GM23338 (cell line): ENCODE measurements at regions not wholly inside any gene's neighbourhood (a gene's known extent, or its start where the extent isn't known, plus 50 kb on each side); places are given as distances from the start of the nearest gene placed in this dataset.

Source experiments
- ATAC-seq: fragments of 200-7000 bp; cut with Tn5 transposase; 3 replicates; pipeline ENCODE4 v1.9.1; 2020
- DNase-seq: peaks from one replicate; pipeline ENCODE4 v3.0.0-alpha.2; 2015; ENCODE audit warnings: low spot score
- H2AFZ ChIP-seq: fragments of 200-600 bp; sonication (generic); 2 replicates; pipeline ENCODE4 v1.8.0; 2016; ENCODE audit warnings: antibody characterized with exemption, mild to moderate bottlenecking, moderate library complexity
- H3F3A ChIP-seq: fragments of 200-600 bp; sonication (generic); replicated peaks from 2 replicates; pipeline ENCODE4 v1.8.0; 2017; ENCODE audit warnings: antibody characterized with exemption, mixed run types, low read depth
- H3K27ac ChIP-seq: fragments of 200-600 bp; sonication (generic); 2 replicates; pipeline ENCODE4 v1.6.1; 2016; ENCODE audit warnings: low read depth
- H3K27me3 ChIP-seq: fragments of 200-600 bp; sonication (generic); 2 replicates; pipeline ENCODE4 v1.8.0; 2016; ENCODE audit warnings: mild to moderate bottlenecking, mixed run types, moderate library complexity; ENCODE audit not compliant: insufficient read depth
- H3K36me3 ChIP-seq: fragments of 200-600 bp; sonication (generic); 2 replicates; pipeline ENCODE4 v1.8.0; 2016; ENCODE audit warnings: mild to moderate bottlenecking; ENCODE audit not compliant: insufficient read depth
- H3K4me1 ChIP-seq: fragments of 200-600 bp; sonication (generic); 2 replicates; pipeline ENCODE4 v1.8.0; 2016; ENCODE audit warnings: mild to moderate bottlenecking, moderate library complexity; ENCODE audit not compliant: insufficient read depth
- H3K4me2 ChIP-seq: fragments of 200-600 bp; sonication (generic); 2 replicates; pipeline ENCODE4 v1.7.1; 2017; ENCODE audit warnings: mixed run types
- H3K4me3 ChIP-seq: fragments of 200-600 bp; sonication (generic); 2 replicates; pipeline ENCODE4 v1.6.1; 2016; ENCODE audit warnings: mixed run types
- H3K79me2 ChIP-seq: fragments of 200-600 bp; sonication (generic); replicated peaks from 2 replicates; pipeline ENCODE4 v1.8.0; 2017; ENCODE audit warnings: mild to moderate bottlenecking; ENCODE audit not compliant: insufficient read depth
- H3K9me2 ChIP-seq: fragments of 200-600 bp; sonication (generic); 2 replicates; pipeline ENCODE4 v1.8.0; 2017; ENCODE audit not compliant: insufficient read depth
- H4K20me1 ChIP-seq: fragments of 200-600 bp; sonication (generic); replicated peaks from 2 replicates; pipeline ENCODE4 v1.8.0; 2017; ENCODE audit warnings: mild to moderate bottlenecking; ENCODE audit not compliant: insufficient read depth
- H3K27ac Mint-ChIP-seq: 2 replicates; pipeline ENCODE4 v1.8.0; 2020; ENCODE audit warnings: inconsistent platforms, mild to moderate bottlenecking, moderate library complexity, mixed read lengths
- H3K27me3 Mint-ChIP-seq: 3 replicates; pipeline ENCODE4 v1.8.0; 2022; ENCODE audit warnings: low read depth, mild to moderate bottlenecking, moderate library complexity, mixed read lengths, inconsistent platforms; ENCODE audit not compliant: insufficient read depth, poor library complexity
- H3K36me3 Mint-ChIP-seq: 3 replicates; pipeline ENCODE4 v1.8.0; 2021; ENCODE audit warnings: low read depth, mild to moderate bottlenecking, inconsistent platforms, moderate library complexity, mixed read lengths
- H3K4me1 Mint-ChIP-seq: 3 replicates; pipeline ENCODE4 v1.8.0; 2020; ENCODE audit warnings: mild to moderate bottlenecking, inconsistent platforms, mixed read lengths
- H3K4me3 Mint-ChIP-seq: 3 replicates; pipeline ENCODE4 v1.8.0; 2021; ENCODE audit warnings: moderate library complexity, mild to moderate bottlenecking, inconsistent platforms, mixed read lengths
- H3K9me3 Mint-ChIP-seq: 3 replicates; pipeline ENCODE4 v1.8.0; 2020; ENCODE audit warnings: moderate library complexity, mild to moderate bottlenecking, inconsistent platforms, mixed read lengths
- CREB1 ChIP-seq: fragments of 250-450 bp; sonication (Bioruptor Pico); IDR thresholded peaks from 2 replicates; pipeline ENCODE4 v1.5.0; 2020; ENCODE audit warnings: low read depth, mild to moderate bottlenecking, moderate library complexity
- EZH2 ChIP-seq: fragments of 200-600 bp; sonication (generic); IDR thresholded peaks from one replicate; pipeline ENCODE4 v1.8.0; 2017; ENCODE audit warnings: antibody characterized with exemption, mild to moderate bottlenecking, low read depth; ENCODE audit not compliant: unreplicated experiment
- EZH2phosphoT487 ChIP-seq: fragments of 200-600 bp; sonication (generic); IDR thresholded peaks from one replicate; pipeline ENCODE4 v1.8.1; 2018; ENCODE audit warnings: antibody characterized with exemption; ENCODE audit not compliant: unreplicated experiment
- NANOG ChIP-seq: IDR thresholded peaks from 2 replicates; pipeline ENCODE4 v1.6.1; 2016; ENCODE audit warnings: antibody characterized with exemption, borderline replicate concordance
- POLR2AphosphoS5 ChIP-seq: IDR thresholded peaks from 2 replicates; pipeline ENCODE4 v1.6.1; 2016; ENCODE audit warnings: antibody characterized with exemption, low read depth
- STAT1 ChIP-seq: IDR thresholded peaks from one replicate; pipeline ENCODE4 v1.6.1; 2016; ENCODE audit warnings: antibody characterized with exemption; ENCODE audit not compliant: unreplicated experiment
- ZNF114 ChIP-seq: fragments of 250-450 bp; sonication (Bioruptor Pico); IDR thresholded peaks from 2 replicates; pipeline ENCODE4 v1.5.0; 2020; ENCODE audit warnings: mild to moderate bottlenecking, moderate library complexity
- ZNF331 ChIP-seq: fragments of 250-450 bp; sonication (Bioruptor Pico); IDR thresholded peaks from 2 replicates; pipeline ENCODE4 v1.5.0; 2020; ENCODE audit warnings: low read depth, mild to moderate bottlenecking, moderate library complexity
- TF ChIP-seq, protein P1 (sequence below): fragments of 250-450 bp; sonication (Bioruptor Pico); IDR thresholded peaks from 2 replicates; pipeline ENCODE4 v1.5.0; 2020; ENCODE audit warnings: mild to moderate bottlenecking, moderate library complexity
- TF ChIP-seq, protein P2 (sequence below): IDR thresholded peaks from 2 replicates; pipeline ENCODE4 v1.6.1; 2016; ENCODE audit warnings: antibody characterized with exemption
- TF ChIP-seq, protein P3 (sequence below): IDR thresholded peaks from one replicate; pipeline ENCODE4 v1.6.1; 2018; ENCODE audit warnings: antibody characterized with exemption; ENCODE audit not compliant: unreplicated experiment

DNA sequence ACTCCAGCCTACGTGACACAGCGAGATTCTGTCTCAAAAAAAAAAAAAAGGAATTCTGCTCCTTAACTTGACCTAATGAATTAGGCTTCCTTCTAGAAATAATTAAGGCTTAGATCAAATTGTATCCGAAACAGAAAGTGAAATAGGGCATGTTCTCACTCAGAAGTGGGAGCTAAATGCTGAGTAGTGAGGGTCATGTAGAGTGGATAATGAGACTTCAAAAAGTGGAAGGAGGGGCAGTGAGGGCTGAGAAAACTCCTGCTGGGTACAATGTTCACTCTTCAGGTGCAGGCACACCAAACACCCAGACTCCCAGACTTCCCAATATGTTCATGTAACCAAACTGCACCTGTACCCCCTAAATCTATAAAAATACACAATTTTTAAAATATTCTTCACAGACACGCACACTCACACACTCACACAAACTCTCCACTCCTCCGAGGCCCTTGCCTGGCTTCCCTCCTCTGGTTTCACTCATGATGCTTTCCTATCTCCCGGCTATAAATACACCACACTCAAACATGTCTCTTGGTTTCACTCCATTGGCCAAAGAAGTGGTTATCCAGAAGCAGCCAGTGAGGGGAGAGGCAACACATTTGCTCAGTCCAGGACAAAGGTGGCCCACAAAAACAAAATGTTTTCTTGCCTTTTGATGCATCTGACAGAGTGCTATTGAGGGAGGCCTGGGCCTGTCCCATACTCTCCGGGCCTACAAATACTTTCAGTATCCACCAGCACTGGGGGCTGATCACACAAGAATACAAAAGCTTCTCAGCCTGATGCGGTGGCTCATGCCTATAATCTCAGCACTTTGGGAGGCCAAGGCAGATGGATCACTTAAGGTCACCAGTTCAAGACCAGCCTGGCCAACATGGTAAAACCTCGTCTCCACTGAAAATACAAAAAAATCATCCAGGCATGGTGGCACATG, 249.2 kb downstream of the TOMM20 start:
- Mint-ChIP-seq H3K27ac (no peak overlapping the region), H3K27me3 (peaks cover 2% of the 10 kb centered on the region), H3K36me3 (no peaks in the 10 kb centered on the region), H3K9me3 (no peaks in the 10 kb centered on the region), H3K4me1 (no peaks in the 10 kb centered on the region), H3K4me3 (no peak overlapping the region)
- H3K36me3 ChIP-seq: no peaks in the 10 kb centered on the region
- H4K20me1 ChIP-seq: no peaks in the 10 kb centered on the region
- no peaks in the 10 kb centered on the region for H3K9me2 ChIP-seq
- no peaks in the 10 kb centered on the region for H3K79me2 ChIP-seq
- TF ChIP-seq, protein P1, sequence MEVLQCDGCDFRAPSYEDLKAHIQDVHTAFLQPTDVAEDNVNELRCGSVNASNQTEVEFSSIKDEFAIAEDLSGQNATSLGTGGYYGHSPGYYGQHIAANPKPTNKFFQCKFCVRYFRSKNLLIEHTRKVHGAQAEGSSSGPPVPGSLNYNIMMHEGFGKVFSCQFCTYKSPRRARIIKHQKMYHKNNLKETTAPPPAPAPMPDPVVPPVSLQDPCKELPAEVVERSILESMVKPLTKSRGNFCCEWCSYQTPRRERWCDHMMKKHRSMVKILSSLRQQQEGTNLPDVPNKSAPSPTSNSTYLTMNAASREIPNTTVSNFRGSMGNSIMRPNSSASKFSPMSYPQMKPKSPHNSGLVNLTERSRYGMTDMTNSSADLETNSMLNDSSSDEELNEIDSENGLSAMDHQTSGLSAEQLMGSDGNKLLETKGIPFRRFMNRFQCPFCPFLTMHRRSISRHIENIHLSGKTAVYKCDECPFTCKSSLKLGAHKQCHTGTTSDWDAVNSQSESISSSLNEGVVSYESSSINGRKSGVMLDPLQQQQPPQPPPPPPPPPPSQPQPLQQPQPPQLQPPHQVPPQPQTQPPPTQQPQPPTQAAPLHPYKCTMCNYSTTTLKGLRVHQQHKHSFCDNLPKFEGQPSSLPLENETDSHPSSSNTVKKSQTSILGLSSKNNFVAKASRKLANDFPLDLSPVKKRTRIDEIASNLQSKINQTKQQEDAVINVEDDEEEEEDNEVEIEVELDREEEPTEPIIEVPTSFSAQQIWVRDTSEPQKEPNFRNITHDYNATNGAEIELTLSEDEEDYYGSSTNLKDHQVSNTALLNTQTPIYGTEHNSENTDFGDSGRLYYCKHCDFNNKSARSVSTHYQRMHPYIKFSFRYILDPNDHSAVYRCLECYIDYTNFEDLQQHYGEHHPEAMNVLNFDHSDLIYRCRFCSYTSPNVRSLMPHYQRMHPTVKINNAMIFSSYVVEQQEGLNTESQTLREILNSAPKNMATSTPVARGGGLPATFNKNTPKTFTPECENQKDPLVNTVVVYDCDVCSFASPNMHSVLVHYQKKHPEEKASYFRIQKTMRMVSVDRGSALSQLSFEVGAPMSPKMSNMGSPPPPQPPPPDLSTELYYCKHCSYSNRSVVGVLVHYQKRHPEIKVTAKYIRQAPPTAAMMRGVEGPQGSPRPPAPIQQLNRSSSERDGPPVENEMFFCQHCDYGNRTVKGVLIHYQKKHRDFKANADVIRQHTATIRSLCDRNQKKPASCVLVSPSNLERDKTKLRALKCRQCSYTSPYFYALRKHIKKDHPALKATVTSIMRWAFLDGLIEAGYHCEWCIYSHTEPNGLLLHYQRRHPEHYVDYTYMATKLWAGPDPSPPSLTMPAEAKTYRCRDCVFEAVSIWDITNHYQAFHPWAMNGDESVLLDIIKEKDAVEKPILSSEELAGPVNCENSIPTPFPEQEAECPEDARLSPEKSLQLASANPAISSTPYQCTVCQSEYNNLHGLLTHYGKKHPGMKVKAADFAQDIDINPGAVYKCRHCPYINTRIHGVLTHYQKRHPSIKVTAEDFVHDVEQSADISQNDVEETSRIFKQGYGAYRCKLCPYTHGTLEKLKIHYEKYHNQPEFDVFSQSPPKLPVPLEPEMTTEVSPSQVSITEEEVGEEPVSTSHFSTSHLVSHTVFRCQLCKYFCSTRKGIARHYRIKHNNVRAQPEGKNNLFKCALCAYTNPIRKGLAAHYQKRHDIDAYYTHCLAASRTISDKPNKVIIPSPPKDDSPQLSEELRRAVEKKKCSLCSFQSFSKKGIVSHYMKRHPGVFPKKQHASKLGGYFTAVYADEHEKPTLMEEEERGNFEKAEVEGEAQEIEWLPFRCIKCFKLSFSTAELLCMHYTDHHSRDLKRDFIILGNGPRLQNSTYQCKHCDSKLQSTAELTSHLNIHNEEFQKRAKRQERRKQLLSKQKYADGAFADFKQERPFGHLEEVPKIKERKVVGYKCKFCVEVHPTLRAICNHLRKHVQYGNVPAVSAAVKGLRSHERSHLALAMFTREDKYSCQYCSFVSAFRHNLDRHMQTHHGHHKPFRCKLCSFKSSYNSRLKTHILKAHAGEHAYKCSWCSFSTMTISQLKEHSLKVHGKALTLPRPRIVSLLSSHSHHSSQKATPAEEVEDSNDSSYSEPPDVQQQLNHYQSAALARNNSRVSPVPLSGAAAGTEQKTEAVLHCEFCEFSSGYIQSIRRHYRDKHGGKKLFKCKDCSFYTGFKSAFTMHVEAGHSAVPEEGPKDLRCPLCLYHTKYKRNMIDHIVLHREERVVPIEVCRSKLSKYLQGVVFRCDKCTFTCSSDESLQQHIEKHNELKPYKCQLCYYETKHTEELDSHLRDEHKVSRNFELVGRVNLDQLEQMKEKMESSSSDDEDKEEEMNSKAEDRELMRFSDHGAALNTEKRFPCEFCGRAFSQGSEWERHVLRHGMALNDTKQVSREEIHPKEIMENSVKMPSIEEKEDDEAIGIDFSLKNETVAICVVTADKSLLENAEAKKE (CRISPR knock-in tag): no peak
- TF ChIP-seq EZH2: no peak
- no peak for TF ChIP-seq POLR2AphosphoS5
- TF ChIP-seq ZNF114 (CRISPR knock-in tag): no peak
- TF ChIP-seq CREB1: no peak
- TF ChIP-seq ZNF331 (CRISPR knock-in tag): no peak
- TF ChIP-seq, protein P2, sequence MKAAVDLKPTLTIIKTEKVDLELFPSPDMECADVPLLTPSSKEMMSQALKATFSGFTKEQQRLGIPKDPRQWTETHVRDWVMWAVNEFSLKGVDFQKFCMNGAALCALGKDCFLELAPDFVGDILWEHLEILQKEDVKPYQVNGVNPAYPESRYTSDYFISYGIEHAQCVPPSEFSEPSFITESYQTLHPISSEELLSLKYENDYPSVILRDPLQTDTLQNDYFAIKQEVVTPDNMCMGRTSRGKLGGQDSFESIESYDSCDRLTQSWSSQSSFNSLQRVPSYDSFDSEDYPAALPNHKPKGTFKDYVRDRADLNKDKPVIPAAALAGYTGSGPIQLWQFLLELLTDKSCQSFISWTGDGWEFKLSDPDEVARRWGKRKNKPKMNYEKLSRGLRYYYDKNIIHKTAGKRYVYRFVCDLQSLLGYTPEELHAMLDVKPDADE: no peak
- TF ChIP-seq EZH2phosphoT487: no peak
- TF ChIP-seq, protein P3, sequence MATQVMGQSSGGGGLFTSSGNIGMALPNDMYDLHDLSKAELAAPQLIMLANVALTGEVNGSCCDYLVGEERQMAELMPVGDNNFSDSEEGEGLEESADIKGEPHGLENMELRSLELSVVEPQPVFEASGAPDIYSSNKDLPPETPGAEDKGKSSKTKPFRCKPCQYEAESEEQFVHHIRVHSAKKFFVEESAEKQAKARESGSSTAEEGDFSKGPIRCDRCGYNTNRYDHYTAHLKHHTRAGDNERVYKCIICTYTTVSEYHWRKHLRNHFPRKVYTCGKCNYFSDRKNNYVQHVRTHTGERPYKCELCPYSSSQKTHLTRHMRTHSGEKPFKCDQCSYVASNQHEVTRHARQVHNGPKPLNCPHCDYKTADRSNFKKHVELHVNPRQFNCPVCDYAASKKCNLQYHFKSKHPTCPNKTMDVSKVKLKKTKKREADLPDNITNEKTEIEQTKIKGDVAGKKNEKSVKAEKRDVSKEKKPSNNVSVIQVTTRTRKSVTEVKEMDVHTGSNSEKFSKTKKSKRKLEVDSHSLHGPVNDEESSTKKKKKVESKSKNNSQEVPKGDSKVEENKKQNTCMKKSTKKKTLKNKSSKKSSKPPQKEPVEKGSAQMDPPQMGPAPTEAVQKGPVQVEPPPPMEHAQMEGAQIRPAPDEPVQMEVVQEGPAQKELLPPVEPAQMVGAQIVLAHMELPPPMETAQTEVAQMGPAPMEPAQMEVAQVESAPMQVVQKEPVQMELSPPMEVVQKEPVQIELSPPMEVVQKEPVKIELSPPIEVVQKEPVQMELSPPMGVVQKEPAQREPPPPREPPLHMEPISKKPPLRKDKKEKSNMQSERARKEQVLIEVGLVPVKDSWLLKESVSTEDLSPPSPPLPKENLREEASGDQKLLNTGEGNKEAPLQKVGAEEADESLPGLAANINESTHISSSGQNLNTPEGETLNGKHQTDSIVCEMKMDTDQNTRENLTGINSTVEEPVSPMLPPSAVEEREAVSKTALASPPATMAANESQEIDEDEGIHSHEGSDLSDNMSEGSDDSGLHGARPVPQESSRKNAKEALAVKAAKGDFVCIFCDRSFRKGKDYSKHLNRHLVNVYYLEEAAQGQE: no peak
- no peak for TF ChIP-seq STAT1
- no peak for TF ChIP-seq NANOG
- no peaks in the 10 kb centered on the region for H3F3A ChIP-seq
- no peaks in the 10 kb centered on the region for H3K27me3 ChIP-seq
- ATAC-seq (no peak), DNase-seq (no peak)
- no peak overlapping the region for H3K4me2 ChIP-seq
- H3K4me3 ChIP-seq: no peak overlapping the region
- H3K4me1 ChIP-seq: no peaks in the 10 kb centered on the region
- no peak overlapping the region for H2AFZ ChIP-seq
- no peak overlapping the region for H3K27ac ChIP-seq
